ENCODE measurements at regions not wholly inside any gene's neighbourhood (a gene's known extent, or its start where the extent isn't known, plus 50 kb on each side); places are given as distances from the start of the nearest gene placed in this dataset.

DNA sequence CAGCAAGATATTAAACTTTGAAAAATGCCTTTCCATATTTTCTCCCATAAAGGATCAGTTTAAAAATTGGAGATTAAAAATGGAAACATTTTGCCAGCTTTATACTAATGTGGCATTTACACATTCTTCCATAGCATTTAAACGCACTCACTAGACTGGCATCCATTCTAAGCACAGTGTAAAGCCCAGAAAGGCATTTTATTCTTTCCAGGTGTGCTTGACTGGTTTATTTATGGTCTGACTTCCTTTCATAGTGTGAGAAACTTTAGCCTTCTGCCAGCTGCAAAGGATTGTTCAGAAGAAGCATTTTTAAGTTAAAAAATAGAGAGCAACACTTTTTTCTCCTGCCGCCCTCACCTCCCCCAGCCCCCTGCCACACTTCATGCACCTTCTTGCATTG lies 271.7 kb upstream of the PSMD7 start:
- no peaks in the 10 kb centered on the region for H3K9me3 ChIP-seq (ENCODE audit: low read length)
- no TSS peak for BruUV-seq (replicated peaks)
- H3K4me3 ChIP-seq (replicated peaks in 1 of 3; ENCODE audit: insufficient read depth in 1 of 3, low read depth in 2 of 3, low read length in 3 of 3) = no peak overlapping the region
- no peaks in the 10 kb centered on the region for H4K20me1 ChIP-seq (ENCODE audit: insufficient read depth, low read length)
- CTCF ChIA-PET (ENCODE audit: low intra/inter-chr PET ratio, low total read pairs) = no interaction called here
- H3K4me2 ChIP-seq (ENCODE audit: low read depth, low read length) = no peak overlapping the region
- ATAC-seq (no peak), FAIRE-seq (no peak), DNase-seq (ENCODE audit: low spot score) (no peak)
- no peak overlapping the region for H2AFZ ChIP-seq (ENCODE audit: low read length)
- H3K79me2 ChIP-seq (ENCODE audit: insufficient read depth, low read length) = no peaks in the 10 kb centered on the region
- H3K36me3 ChIP-seq (replicated peaks in 1 of 2; ENCODE audit: control insufficient read depth in 1 of 2, insufficient read depth in 2 of 2, low read length in 2 of 2) = no peaks in the 10 kb centered on the region
- TF ChIP-seq, protein P1, sequence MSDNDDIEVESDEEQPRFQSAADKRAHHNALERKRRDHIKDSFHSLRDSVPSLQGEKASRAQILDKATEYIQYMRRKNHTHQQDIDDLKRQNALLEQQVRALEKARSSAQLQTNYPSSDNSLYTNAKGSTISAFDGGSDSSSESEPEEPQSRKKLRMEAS (IDR thresholded peaks at IDR 0.05) = no peak
- no peak for TF ChIP-seq ZNF703 (CRISPR knock-in tag; IDR thresholded peaks at IDR 0.05; ENCODE audit: borderline replicate concordance)
- TF ChIP-seq TBX2 (CRISPR knock-in tag; IDR thresholded peaks at IDR 0.05; ENCODE audit: borderline replicate concordance) = no peak
- no peak for TF ChIP-seq RARG (CRISPR knock-in tag; IDR thresholded peaks at IDR 0.05; ENCODE audit: low read depth)
- TF ChIP-seq ZNF530 (CRISPR knock-in tag; IDR thresholded peaks at IDR 0.05; ENCODE audit: low read depth) = no peak
- TF ChIP-seq ZNF160 (CRISPR knock-in tag; IDR thresholded peaks at IDR 0.05) = no peak
- TF ChIP-seq FOXA1 (IDR thresholded peaks at IDR 0.05) = no peak
- TF ChIP-seq FOXA1 (CRISPR knock-in tag; IDR thresholded peaks at IDR 0.05) = no peak
- TF ChIP-seq ZNF552 (CRISPR knock-in tag; IDR thresholded peaks at IDR 0.05; ENCODE audit: borderline replicate concordance) = no peak
- TF ChIP-seq, protein P2, sequence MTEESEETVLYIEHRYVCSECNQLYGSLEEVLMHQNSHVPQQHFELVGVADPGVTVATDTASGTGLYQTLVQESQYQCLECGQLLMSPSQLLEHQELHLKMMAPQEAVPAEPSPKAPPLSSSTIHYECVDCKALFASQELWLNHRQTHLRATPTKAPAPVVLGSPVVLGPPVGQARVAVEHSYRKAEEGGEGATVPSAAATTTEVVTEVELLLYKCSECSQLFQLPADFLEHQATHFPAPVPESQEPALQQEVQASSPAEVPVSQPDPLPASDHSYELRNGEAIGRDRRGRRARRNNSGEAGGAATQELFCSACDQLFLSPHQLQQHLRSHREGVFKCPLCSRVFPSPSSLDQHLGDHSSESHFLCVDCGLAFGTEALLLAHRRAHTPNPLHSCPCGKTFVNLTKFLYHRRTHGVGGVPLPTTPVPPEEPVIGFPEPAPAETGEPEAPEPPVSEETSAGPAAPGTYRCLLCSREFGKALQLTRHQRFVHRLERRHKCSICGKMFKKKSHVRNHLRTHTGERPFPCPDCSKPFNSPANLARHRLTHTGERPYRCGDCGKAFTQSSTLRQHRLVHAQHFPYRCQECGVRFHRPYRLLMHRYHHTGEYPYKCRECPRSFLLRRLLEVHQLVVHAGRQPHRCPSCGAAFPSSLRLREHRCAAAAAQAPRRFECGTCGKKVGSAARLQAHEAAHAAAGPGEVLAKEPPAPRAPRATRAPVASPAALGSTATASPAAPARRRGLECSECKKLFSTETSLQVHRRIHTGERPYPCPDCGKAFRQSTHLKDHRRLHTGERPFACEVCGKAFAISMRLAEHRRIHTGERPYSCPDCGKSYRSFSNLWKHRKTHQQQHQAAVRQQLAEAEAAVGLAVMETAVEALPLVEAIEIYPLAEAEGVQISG (CRISPR knock-in tag; IDR thresholded peaks at IDR 0.05) = no peak
- no peak for TF ChIP-seq ZNF605 (CRISPR knock-in tag; IDR thresholded peaks at IDR 0.05)
- intact Hi-C loops (cut with micrococcal nuclease; ENCODE audit: unreplicated experiment) (no loop called here), in situ Hi-C loops (cut with HindIII; ENCODE audit: extremely low pct_ligation_motif_present, low pct_unique_long_range_greater_than_20kb) (no loop called here)
- WGBS (ENCODE audit: low lambda C conversion rate) = 4% methylated on average over 2 of the region's 2 CpGs
- POLR2A ChIA-PET = no interaction called here
- peaks cover 0 to 20% of the 10 kb centered on the region in 2 experiments; a peak in 4 of 5 replicates for H3K27me3 ChIP-seq (ENCODE audit: control insufficient read depth in 1 of 2, insufficient read depth in 2 of 2, low read length in 2 of 2)
- H3K27ac ChIP-seq (ENCODE audit: extremely low read length, insufficient read depth, low read length) = no peak overlapping the region
- H3K4me1 ChIP-seq (ENCODE audit: insufficient read depth, low read length) = no peaks in the 10 kb centered on the region
- no peak overlapping the region for H3K9ac ChIP-seq (ENCODE audit: insufficient read depth, low read depth, low read length)

Data from HepG2 (cell line).